HG03521 (cell line): ENCODE measurements at regions not wholly inside any gene's neighbourhood (a gene's known extent, or its start where the extent isn't known, plus 50 kb on each side); places are given as distances from the start of the nearest gene placed in this dataset.
"Not testable (repeated sequence)": the region's sequence is repeated elsewhere in the genome, so short reads cannot be mapped to it uniquely, and the experiment has no call there.

Experiments used
- ATAC-seq: cut with Tn5 transposase; IDR thresholded peaks from one replicate; pipeline ENCODE4 v1.9.1; 2021; ENCODE audit warnings: mild to moderate bottlenecking, moderate library complexity; ENCODE audit not compliant: unreplicated experiment

DNA sequence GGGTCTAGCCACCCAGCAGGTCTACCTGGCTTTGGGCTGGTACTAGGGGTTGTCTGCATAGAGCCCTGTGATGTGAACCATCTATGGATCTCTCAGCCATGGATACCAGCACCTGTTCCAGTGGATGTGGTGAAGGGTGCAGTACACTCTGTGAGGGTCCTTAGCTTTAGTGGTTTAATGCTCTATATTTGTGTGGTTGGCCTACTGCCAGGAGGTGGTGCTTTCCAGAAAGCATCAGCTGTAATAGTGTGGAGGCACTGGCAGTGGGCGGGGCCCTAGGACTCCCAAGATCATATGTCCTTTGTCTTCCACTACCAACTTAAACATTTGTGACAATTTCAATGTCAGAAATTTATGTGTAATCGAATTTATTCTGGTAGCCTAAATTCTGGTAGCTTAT, 1065.1 kb downstream of the RPIA start:
- not testable (repeated sequence) for ATAC-seq

DNA sequence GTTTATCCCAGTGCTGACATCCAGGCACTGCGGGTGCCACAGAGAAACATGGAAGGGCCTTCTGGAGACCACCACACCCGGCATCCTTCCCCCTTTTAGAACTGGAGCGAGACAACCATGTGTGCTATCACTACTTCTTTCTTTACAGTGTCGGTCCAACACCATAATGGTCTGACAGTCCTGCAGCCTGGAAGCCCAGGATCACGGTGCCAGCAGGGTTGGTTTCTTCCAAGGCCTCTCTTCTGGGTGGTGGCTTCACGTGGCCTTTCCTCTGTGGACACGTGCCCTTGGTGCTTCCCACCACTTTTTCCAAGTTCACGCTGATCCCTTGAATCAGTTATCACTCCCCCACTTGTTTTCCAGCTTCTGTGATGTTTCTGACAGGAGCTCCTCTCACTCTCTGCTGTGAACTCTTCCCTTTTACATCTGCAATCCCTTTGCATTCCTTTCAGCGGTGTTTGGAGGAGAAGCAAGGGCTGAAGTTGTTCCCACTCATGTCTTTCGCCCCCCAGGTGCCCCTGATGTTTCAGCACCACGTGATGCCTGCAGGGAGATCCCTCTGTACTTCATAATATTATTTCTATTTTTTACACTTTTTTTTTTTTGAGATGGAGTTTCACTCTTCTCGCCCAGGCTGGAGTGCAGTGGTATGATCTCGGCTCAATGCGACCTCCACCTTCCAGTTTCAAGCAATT, 1067.0 kb downstream of the RPIA start:
- ATAC-seq, result not testable (repeated sequence)

DNA sequence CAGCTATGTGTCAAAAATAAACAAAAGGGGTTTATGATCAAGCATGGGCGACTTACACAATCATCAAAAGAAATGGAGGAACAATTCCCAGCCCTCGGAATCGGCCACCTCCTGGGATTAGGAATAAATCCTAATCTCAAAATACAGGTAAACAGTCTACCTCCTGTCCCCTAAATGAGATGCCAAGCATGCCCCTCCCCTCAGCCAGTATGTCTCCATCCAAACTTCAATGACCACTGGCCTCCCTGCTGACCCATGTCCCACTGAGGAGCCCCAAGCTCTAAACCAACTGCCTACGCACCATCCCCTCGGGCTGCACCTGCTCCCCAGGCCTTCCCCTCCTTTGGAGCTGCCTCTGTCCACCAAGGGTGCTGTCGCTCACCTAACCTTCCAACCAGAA, 1069.3 kb downstream of the RPIA start:
- not testable (repeated sequence) for ATAC-seq

DNA sequence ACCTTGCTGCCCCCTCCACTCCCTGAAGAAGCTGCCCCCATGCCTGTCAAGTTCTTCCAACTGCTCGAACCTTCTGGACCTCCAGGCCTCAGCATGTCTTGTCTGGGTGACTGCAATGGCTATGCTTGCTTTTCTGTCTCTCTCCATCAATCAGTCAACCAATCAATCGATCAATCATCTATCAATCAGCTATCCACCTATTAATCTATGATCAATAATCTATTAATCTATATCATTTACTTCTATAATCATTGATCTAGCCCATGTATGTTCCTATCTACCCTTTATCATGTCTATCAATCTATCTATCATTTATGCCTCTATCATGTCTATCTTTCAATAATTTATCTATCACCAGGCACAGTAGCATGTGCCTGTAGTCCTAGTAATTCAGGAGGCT, 1069.7 kb downstream of the RPIA start:
- ATAC-seq, result not testable (repeated sequence)

DNA sequence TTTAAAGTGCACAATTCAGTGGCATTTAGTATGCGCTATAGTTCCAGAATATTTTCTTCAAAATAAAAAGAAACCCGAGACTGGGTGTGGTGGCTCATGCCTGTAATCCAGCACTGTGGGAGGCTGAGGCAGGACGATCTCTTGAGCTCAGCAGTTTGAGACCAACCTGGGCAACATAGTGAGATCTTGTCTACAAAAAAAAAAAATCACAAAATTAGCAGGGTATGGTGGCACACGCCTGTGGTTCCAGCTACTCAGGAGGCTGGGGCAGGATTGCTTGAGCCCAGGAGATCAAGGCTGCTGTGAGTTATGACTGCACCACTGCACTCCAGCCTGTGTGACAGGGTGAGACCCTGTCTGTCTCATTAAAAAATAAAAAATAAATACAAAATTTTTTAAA, 1070.4 kb downstream of the RPIA start:
- ATAC-seq, result not testable (repeated sequence)

DNA sequence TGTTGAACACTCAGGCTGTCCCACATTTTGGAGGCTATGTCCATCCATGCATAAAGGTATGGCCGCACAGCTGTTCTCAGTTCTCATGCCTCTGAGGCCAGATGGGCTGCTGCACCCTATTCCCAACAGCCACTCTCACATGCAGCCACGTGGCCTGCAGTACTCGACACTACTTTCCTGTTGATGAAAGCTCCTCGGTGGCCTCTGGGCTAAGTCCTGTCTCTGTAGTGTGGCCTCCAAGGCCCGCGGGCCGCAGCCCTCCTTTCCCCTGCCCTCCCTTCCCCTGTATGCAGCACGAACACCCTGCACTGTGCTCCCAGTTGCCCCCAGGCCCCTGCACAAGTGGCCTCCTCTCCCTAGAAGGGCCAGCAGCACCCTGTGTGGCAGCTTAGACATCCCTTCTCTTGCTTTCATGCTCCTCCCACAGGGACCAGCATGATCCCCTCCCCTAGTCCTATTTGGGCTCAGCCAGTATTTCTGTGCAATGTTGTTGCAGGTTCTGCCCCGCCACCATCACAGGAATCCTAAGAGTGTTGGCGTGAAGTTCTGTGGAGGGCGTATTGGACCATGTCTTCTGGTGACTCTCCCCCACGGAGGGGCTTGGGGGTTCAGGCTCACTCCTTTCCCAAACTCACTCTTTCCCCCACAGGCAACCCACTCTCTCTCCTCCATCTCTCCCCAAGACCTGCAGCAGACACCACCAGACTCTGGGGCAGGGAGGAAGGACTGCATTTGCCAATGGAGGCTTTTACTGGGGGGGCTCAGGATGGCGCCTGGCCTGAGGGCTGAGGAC, 1071.2 kb downstream of the RPIA start:
- ATAC-seq, result not testable (repeated sequence)

DNA sequence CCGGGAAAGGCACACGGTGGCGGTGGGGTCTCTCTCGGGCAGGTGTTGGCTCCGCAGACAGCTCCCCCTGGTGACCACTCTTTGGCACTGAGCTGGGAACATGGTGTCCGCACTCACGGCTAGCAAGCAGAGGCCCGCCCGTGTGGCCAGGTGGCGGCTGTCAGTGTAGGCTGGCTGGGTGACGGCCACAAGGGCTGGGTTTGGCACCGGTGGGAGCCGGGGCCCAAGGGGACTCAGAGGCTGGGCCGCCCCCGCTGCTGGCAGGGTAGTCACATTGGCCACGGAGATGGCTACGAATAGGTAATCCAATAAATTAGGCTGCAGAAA, 1071.7 kb downstream of the RPIA start:
- no peak for ATAC-seq

DNA sequence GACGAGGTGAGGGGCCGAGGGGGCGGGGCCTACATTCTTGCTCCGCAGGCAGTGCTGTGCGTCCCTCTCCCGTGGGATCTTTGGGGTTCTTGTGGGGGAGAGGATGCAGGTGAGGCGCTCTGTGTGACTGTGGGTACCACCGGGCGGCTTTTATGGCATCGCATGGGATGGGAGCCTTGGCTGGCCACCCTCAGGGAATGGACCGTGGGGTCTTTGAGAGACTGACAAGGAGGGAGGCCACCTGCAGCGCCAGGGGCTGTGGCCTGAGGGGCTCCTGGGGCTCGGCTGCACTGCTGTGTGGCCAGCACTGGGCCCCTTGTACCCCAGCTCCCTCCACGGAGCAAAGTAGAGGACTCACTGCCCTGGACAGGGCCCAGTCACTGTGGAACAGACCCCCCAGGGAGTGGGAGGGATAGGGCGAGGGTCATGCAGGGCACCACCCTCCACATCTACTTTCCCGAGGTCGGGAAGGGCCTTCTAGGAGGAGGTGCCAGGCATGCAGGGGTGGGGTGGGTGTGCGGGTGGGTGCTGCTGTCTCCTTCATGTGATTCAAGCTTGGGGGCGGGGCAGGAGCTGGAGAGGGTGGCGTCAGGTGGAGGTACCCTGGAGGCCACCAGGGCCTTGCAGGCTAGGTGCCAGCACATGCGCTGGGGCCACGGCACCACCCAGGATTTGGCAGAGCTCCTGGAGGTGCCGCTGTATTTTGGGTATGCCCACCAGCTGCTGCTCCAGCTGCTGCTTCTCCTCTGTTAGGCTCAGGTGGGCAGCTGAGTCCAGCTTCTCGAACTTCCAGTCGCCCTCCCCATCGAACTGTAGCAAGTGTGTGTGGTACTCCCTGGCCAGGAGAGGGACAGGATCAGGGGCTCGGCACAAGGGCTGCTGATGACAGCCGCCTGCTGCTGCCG, 1072.4 kb downstream of the RPIA start:
- no peak for ATAC-seq

DNA sequence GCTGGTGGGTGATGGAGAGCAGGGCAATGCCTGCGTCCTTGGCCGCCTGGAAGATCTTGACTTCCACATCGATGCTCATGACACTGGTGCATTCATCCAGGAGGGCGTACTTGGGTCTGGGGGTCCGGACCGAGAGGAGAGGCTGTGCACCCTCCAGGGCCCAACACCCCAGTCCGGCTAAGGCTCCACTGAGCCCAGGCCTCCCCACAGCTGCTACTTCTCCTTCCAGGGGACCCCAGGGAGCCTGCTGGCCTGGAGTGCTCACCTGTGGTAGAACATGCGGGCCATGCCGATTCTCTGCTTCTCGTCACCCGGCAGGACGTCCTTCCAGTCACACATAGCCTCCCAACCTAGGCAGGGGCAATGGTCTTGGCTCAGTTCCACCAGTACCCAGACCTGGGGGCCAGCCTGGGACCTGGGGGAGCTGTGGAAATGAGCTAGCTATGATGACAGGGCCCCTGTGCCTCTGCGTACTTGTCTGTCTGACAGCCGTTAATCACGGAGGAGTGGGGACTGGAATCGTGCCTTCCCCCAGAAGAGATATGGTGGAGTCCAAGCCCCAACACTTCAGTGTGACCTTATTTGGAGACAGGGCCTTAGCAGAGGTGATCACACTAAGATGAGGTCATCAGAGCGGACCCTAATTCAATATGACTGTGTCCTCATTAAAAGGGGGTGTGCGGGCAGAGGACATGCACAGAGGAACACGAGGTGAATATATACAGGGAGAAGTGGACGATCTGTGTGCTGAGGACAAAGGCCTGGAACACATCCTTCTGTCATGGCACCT, 1073.3 kb downstream of the RPIA start:
- not testable (repeated sequence) for ATAC-seq

DNA sequence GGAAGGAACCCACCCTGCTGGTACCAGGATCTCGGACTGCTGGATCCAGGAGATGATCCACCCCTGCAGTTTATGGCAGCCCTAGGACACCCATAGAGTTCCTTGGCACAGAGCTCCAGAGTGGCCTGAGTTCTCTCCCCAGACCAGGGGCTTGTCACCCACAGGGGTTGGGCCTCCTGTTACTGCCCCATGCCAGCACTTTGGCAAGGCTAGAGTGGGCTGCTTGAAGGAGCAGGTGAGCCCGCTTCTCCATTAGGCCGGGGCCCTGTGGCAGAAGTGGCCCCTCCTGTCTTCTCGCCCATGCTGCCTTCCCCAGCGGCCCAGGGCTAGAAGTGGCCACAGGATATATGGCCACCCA, 1073.9 kb downstream of the RPIA start:
- not testable (repeated sequence) for ATAC-seq

DNA sequence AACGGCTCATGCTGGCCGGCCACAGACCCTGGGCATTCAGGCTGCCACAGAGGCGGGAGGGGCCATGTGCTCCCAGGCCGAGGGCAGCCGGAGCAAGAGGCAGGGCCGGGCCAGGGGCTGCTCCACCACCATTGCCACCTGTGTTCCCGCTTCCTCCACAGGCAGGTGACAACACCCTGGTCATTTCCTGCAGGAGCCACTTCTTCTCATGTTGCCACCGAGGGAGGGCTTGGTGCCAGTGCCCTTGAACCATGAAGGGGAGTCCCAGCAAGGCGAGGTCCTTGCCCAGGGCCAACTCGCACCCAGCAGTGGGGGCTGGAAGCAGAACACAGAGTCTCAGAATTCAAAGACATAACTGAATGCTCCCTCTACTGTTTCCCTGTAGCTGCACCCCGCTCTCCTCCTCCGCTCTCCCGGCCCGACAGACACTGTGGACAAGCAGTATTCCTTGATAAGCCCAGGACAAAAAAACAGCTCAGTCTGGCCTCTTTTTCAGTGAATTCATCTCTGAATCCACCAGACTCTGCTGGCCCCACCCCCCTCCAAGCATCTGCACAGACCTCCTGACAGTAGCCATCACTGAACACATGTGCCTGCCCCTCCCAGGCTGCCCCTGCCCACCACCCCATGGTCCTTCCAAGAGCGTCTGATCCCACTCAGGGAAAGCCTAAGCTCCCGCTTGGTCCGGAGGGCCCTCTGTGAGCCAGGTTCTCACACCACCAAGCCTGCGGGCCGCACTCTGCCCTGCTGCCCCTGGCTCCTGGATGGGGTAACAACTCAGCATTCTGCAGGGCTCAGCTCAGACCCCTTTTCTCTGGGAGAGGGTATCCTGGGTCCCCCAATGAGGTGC, 1074.9 kb downstream of the RPIA start:
- not testable (repeated sequence) for ATAC-seq

DNA sequence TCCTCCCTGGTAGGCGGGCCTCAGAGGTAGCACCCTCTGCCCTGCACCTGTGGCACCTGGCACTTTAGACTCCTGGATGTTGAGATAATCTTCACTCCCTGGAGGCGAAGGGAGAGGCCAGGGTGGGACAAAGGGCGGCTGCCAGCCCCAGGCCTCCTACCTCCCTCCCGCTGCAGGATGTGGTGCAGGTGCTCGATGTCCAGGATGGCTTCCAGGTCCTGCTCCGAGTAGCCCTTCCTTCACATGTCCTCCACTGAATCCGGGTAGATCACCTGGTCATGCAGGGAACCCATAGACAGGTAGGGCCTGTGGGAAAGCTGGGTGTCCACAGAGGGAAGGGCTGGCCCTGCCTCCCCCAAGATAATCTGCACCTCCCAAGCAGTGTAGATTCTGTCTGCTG, 1075.6 kb downstream of the RPIA start:
- not testable (repeated sequence) for ATAC-seq

DNA sequence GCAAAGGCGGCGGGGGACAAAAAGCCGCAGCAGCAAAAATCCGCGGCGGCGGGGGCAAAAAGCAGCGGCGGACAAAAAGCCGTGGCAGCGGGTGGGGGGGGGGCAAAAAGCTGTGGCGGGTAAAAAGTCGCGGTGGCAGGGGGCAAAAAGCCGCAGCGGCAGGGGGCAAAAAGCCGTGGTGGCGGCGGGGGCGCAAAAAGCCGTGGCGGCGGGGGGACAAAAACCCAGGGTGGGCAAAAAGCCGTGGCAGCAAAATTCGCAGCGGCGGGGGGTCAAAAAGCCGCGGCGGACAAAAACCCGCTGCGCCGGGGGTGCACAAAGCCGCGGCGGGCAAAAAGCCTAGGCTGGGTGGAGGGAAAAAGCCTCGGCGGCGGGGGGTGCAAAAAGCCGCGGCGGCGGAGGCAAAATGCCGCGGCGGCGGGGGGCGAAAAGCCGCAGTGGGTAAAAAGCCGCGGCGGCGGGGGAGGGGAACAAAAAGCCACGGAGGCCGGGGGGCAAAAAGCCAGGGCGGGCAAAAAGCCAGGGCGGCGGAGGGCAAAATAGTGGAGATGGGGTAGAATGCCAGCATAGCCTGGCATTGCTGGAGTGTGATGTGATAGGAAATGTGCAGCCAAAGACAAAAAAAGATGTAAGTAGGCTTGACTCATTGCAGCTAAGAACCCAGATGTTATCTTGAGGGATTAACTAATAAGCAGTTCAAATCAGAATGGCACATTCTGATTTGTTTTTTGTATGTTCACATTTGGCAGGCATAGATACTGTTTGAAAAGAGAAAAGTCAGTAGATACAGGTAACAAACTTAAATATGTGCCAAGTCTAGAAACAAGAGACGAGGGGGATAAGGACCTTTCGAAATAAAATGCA, 1076.3 kb downstream of the RPIA start:
- no peak for ATAC-seq

DNA sequence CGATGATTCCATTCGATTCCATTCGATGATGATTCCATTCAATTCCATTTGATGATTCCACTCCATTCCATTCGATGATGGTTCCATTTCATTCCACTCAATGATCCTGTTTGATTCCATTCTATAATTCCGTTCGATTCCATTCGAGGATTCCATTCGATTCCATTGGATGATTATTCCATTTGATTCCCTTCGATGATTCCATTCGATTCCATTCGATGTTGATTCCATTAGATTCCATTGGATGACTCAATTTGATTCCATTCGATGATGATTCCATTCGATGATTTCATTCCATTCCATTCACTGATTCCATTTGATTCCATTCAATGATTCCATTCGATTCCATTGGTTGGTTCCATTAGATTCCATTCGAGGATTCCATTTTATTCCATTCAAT, 1084.4 kb downstream of the RPIA start:
- ATAC-seq, result no peak

DNA sequence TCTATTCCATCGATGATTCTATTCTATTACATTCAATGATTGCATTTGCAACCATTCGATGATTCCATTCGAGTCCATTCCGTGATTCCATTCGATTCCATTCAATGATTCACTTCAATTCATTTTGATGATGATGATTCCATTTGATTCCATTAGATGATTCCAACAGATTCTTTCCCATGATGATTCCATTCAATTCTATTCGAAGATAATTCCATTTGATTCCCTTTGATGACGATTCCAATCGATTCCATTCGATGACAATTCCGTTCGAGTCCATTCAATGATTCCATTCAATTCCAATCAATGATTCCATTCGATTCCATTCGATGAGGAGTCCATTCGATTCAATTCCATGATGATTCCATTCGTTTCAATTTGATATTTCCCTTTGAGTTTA, 1088.8 kb downstream of the RPIA start:
- no peak for ATAC-seq

DNA sequence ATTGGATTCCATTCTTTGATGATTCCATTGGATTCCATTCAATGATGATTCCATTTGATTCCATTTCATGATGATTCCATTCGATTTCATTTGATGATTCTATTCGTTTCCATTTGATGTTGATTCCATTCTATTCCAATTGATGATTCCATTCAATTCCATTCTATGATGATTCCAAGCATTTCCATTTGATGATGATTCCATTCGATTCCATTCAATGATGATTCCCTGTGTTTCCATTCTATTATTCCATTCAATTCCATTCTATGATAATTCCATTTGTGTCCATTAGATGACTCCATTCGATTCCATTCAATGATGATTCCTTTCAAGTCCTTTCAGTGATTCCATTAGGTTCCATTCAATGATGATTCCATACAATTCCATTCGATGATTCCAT, 1090.5 kb downstream of the RPIA start:
- no peak for ATAC-seq

DNA sequence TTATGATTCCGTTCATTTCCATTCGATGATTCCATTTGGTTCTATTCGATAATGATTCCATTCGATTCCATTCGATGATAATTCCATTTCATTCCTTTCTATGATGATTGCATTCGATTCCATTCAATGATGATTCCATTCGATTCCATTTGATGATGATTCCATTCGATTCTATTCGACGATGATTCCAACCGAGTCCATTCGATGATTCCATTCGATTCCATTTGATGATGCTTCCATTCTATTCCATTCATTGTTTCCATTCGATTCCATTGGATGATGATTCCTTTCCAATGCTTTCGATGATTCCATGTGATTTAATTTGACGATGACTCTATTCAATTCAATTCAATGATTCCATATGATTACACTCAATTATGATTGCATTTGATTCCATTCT, 1093.5 kb downstream of the RPIA start:
- no peak for ATAC-seq

DNA sequence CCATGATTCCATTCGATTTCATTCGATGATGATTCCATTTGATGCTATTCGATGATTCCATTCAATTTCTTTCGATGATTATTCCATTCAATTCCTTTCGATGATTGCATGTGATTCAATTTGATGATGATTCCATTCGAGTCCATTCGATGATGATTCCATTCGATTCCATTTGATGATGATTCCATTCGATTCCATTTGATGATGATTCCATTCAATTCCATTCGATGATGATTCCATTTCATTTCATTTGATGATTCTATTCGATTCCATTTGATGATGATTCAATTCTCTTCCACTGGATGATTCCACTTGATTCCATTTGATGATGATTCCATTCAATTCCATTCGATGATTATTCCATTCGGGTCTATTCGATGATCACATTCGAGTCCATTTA, 1094.1 kb downstream of the RPIA start:
- not testable (repeated sequence) for ATAC-seq

DNA sequence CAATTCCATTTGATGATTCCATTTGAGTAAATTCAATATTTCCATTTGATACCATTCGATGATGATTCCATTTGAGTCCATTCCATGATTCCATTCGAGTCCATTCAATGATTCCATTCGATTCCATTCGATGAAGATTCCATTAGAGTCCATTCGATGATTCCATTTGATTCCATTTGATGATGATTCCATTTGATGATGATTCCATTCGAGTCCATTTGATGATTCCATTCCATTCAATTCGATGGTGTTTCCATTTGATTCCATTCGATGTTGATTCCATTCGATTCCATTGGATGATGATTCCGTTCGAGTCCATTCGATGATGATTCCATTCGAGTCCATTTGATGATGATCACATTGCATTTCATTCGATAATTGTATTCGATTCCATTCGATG, 1095.2 kb downstream of the RPIA start:
- not testable (repeated sequence) for ATAC-seq
